H1 (cell line): ENCODE measurements at regions not wholly inside any gene's neighbourhood (a gene's known extent, or its start where the extent isn't known, plus 50 kb on each side); places are given as distances from the start of the nearest gene placed in this dataset.

ENCODE experiments used
- CTCF ChIA-PET: fragments of 300-600 bp; sonication (Branson Sonifier 250); formaldehyde crosslinking; loops from one replicate; lab custom pipeline; 2021; ENCODE audit not compliant: partially characterized antibody; lab: Charles Lee
- POLR2A ChIA-PET: fragments of 300-600 bp; sonication (Branson Sonifier 250); formaldehyde crosslinking; loops from one replicate; lab custom pipeline; 2021; ENCODE audit warnings: inconsistent platforms; ENCODE audit not compliant: partially characterized antibody; lab: Charles Lee
- DNase-seq, 2 experiments: peaks; one replicate each; pipeline versions ENCODE4 v3.0.0 to v3.0.0-alpha.2; 2010 to 2022; ENCODE audit warnings: low spot score in 2 of 2, low read depth in 1 of 2, mixed read lengths in 1 of 2
- FAIRE-seq: peaks from 2 replicates; lab custom pipeline; 2011; peaks lifted over from hg19 to GRCh38; lab: Jason Lieb, UNC
- H2AFZ ChIP-seq: 2 replicates; pipeline ENCODE4 v1.8.1; 2012; ENCODE audit warnings: low read length, inconsistent platforms
- H2AK5ac ChIP-seq: 2 replicates; pipeline ENCODE4 v1.6.1; 2013; ENCODE audit warnings: low read depth, low read length
- H2BK120ac ChIP-seq: replicated peaks from 2 replicates; pipeline ENCODE3; 2013; ENCODE audit warnings: low read depth, low read length, inconsistent platforms
- H2BK12ac ChIP-seq: 2 replicates; pipeline ENCODE4 v1.6.1; 2013; ENCODE audit warnings: low read depth, low read length
- H2BK15ac ChIP-seq: 2 replicates; pipeline ENCODE4 v1.6.1; 2013; ENCODE audit warnings: low read length
- H2BK20ac ChIP-seq: 2 replicates; pipeline ENCODE4 v1.6.1; 2013; ENCODE audit warnings: low read length
- H2BK5ac ChIP-seq: 2 replicates; pipeline ENCODE4 v1.6.1; 2013; ENCODE audit warnings: low read depth, low read length
- H3K14ac ChIP-seq: 2 replicates; pipeline ENCODE4 v1.6.1; 2013; ENCODE audit warnings: inconsistent platforms; ENCODE audit not compliant: insufficient read length
- H3K18ac ChIP-seq: 2 replicates; pipeline ENCODE4 v1.6.1; 2013; ENCODE audit warnings: low read length; ENCODE audit errors: extremely low read depth
- H3K23ac ChIP-seq: 2 replicates; pipeline ENCODE4 v1.6.1; 2013; ENCODE audit warnings: inconsistent platforms; ENCODE audit not compliant: insufficient read length
- H3K23me2 ChIP-seq: 2 replicates; pipeline ENCODE4 v1.6.1; 2013; ENCODE audit warnings: low read depth, low read length
- H3K27ac ChIP-seq: 2 replicates; pipeline ENCODE4 v1.6.1; 2011; ENCODE audit warnings: low read depth, low read length, inconsistent platforms
- H3K27me3 ChIP-seq, 4 experiments: replicated peaks in 1 of 4; 1 replicate in 1 of 4; 2 replicates in 3 of 4; pipeline versions ENCODE4 v1.6.1 to v1.8.1; 2011 to 2013; ENCODE audit warnings: low read length in 3 of 4, mild to moderate bottlenecking in 3 of 4, inconsistent platforms in 2 of 4, mixed read lengths in 2 of 4, moderate library complexity in 1 of 4; ENCODE audit not compliant: control insufficient read depth in 3 of 4, insufficient read depth in 3 of 4; ENCODE audit errors: extremely low read depth in 1 of 4
- H3K36me3 ChIP-seq, 4 experiments: 2 replicates each; pipeline versions ENCODE4 v1.6.1 to v1.8.1; 2011 to 2013; ENCODE audit warnings: mild to moderate bottlenecking in 4 of 4, low read length in 3 of 4, moderate library complexity in 2 of 4, control low read depth in 1 of 4, inconsistent platforms in 1 of 4; ENCODE audit not compliant: insufficient read depth in 4 of 4, control insufficient read depth in 2 of 4
- H3K4ac ChIP-seq: replicated peaks from 2 replicates; pipeline ENCODE3; 2013; ENCODE audit warnings: low read length, low read depth, mixed read lengths, inconsistent platforms; ENCODE audit not compliant: insufficient read length
- H3K4me1 ChIP-seq, 4 experiments: replicated peaks in 1 of 4; 1 replicate in 1 of 4; 2 replicates in 3 of 4; pipeline versions ENCODE4 v1.6.1 to v1.8.1; 2011 to 2013; ENCODE audit warnings: low read length in 3 of 4, inconsistent platforms in 2 of 4, mixed read lengths in 1 of 4; ENCODE audit not compliant: insufficient read depth in 4 of 4, control insufficient read depth in 3 of 4
- H3K4me2 ChIP-seq, 2 experiments: 2 replicates each; pipeline versions ENCODE4 v1.6.1 to v1.8.1; 2011 to 2013; ENCODE audit warnings: low read depth in 2 of 2, low read length in 2 of 2, control low read depth in 1 of 2, inconsistent platforms in 1 of 2, mild to moderate bottlenecking in 1 of 2; ENCODE audit not compliant: insufficient read depth in 1 of 2
- H3K4me3 ChIP-seq, 4 experiments: fragments of 200-600, 300-600 bp in 1 of 4; sonication (generic), shearing (Covaris generic), sonication (Bioruptor Twin) in 1 of 4; 2 replicates each; pipeline versions ENCODE4 v1.5.1 to v1.8.1; 2011 to 2016; ENCODE audit warnings: low read length in 4 of 4, low read depth in 3 of 4, control low read depth in 2 of 4, inconsistent platforms in 2 of 4, mild to moderate bottlenecking in 2 of 4, mixed read lengths in 1 of 4, moderate library complexity in 1 of 4; ENCODE audit not compliant: insufficient read depth in 2 of 4; ENCODE audit errors: extremely low read depth in 1 of 4
- H3K56ac ChIP-seq: replicated peaks from 2 replicates; pipeline ENCODE3; 2013; ENCODE audit warnings: low read depth, mild to moderate bottlenecking, mixed read lengths, low read length, inconsistent platforms; ENCODE audit not compliant: insufficient read length
- H3K79me1 ChIP-seq: 2 replicates; pipeline ENCODE4 v1.6.1; 2013; ENCODE audit warnings: low read depth, low read length, control low read depth
- H3K79me2 ChIP-seq, 2 experiments: 2 replicates each; pipeline versions ENCODE4 v1.6.1 to v1.8.1; 2012 to 2013; ENCODE audit warnings: low read length in 2 of 2, mild to moderate bottlenecking in 2 of 2, inconsistent platforms in 1 of 2; ENCODE audit not compliant: insufficient read depth in 2 of 2, control insufficient read depth in 1 of 2
- H3K9ac ChIP-seq, 4 experiments: replicated peaks in 1 of 4; 1 replicate in 1 of 4; 2 replicates in 3 of 4; pipeline versions ENCODE4 v1.6.1 to v1.8.1; 2011 to 2013; ENCODE audit warnings: low read depth in 3 of 4, low read length in 3 of 4, control low read depth in 2 of 4, mild to moderate bottlenecking in 2 of 4, moderate library complexity in 2 of 4, inconsistent platforms in 1 of 4; ENCODE audit errors: extremely low read depth in 1 of 4
- H3K9me3 ChIP-seq, 2 experiments: 2 replicates each; pipeline versions ENCODE4 v1.6.1 to v1.8.1; 2012 to 2013; ENCODE audit warnings: mild to moderate bottlenecking in 2 of 2, moderate library complexity in 2 of 2, control low read depth in 1 of 2, inconsistent platforms in 1 of 2, low read depth in 1 of 2, low read length in 1 of 2, mixed read lengths in 1 of 2; ENCODE audit not compliant: insufficient read depth in 2 of 2
- H4K20me1 ChIP-seq, 2 experiments: replicated peaks in 1 of 2; 2 replicates each; pipeline versions ENCODE3 to v1.8.1; 2011 to 2013; ENCODE audit warnings: inconsistent platforms in 2 of 2, low read length in 2 of 2, mild to moderate bottlenecking in 1 of 2; ENCODE audit not compliant: insufficient read depth in 2 of 2, control insufficient read depth in 1 of 2
- H4K5ac ChIP-seq: 2 replicates; pipeline ENCODE4 v1.6.1; 2013; ENCODE audit warnings: low read length, low read depth, mixed read lengths, inconsistent platforms; ENCODE audit not compliant: insufficient read length
- H4K8ac ChIP-seq: 2 replicates; pipeline ENCODE4 v1.8.0; 2013; ENCODE audit warnings: mild to moderate bottlenecking, moderate library complexity, low read length, inconsistent platforms; ENCODE audit not compliant: insufficient read depth; ENCODE audit errors: extremely low read depth
- H4K91ac ChIP-seq: replicated peaks from 2 replicates; pipeline ENCODE3; 2013; ENCODE audit warnings: low read length, mixed read lengths, inconsistent platforms; ENCODE audit not compliant: insufficient read length
- BRCA1 ChIP-seq: IDR thresholded peaks from 2 replicates; pipeline ENCODE4 v1.6.1; 2012; ENCODE audit warnings: low read depth, low read length, improper control_type of control experiment
- CBX8 ChIP-seq: fragments of 300-800, 300-1000 bp; sonication (generic); IDR thresholded peaks from 2 replicates; pipeline ENCODE4 v1.7.1; 2016; ENCODE audit warnings: low read depth, low read length, borderline replicate concordance
- CREB1 ChIP-seq: IDR thresholded peaks from 2 replicates; pipeline ENCODE4 v1.6.1; 2012; ENCODE audit warnings: inconsistent platforms
- FOSL1 ChIP-seq: IDR thresholded peaks from 2 replicates; pipeline ENCODE4 v1.6.1; 2011; ENCODE audit warnings: mild to moderate bottlenecking, low read depth, low read length, moderate library complexity; ENCODE audit not compliant: insufficient read depth
- KDM1A ChIP-seq: fragments of 200-600, 300-600 bp; sonication (generic); IDR thresholded peaks from 2 replicates; pipeline ENCODE4 v1.7.1; 2016; ENCODE audit warnings: mild to moderate bottlenecking, low read length, borderline replicate concordance
- KDM5A ChIP-seq: fragments of 200-600 bp; IDR thresholded peaks from 2 replicates; pipeline ENCODE4 v1.7.1; 2012; ENCODE audit warnings: mild to moderate bottlenecking, low read length, inconsistent platforms, mixed read lengths
- RFX5 ChIP-seq: IDR thresholded peaks from 2 replicates; pipeline ENCODE4 v1.6.1; 2011; ENCODE audit warnings: low read depth, low read length, improper control_type of control experiment, borderline replicate concordance
- SIX5 ChIP-seq: IDR thresholded peaks from 2 replicates; pipeline ENCODE4 v1.6.1; 2011; ENCODE audit warnings: mild to moderate bottlenecking, low read depth, low read length
- SP1 ChIP-seq: IDR thresholded peaks from 2 replicates; pipeline ENCODE4 v1.6.1; 2011; ENCODE audit warnings: low read depth, low read length
- SUZ12 ChIP-seq: fragments of 200-600 bp; sonication (generic); IDR thresholded peaks from 2 replicates; pipeline ENCODE4 v1.6.1; 2012; ENCODE audit warnings: mild to moderate bottlenecking, inconsistent platforms, low read length, moderate library complexity, mixed read lengths
- TBP ChIP-seq: IDR thresholded peaks from 2 replicates; pipeline ENCODE4 v1.6.1; 2011; ENCODE audit warnings: low read depth, low read length, improper control_type of control experiment
- WGBS, 2 experiments: shearing (Covaris generic) in 1 of 2; methylation state at CpG; one replicate each; pipeline versions ENCODE4 v1.1.6 to v1.1.7; 2013 to 2015; ENCODE audit warnings: low lambda C conversion rate in 2 of 2, mixed read lengths in 2 of 2, inconsistent platforms in 1 of 2, low coverage in 1 of 2, missing lambda C conversion rate in 1 of 2; ENCODE audit not compliant: insufficient replicate concordance in 2 of 2, insufficient coverage in 1 of 2, insufficient read length in 1 of 2; ENCODE audit errors: extremely low coverage in 1 of 2, missing lambda C conversion rate in 1 of 2; 5-methylcytosine and 5-hydroxymethylcytosine counted together
- TF ChIP-seq, protein P1 (sequence below): IDR thresholded peaks from 2 replicates; pipeline ENCODE4 v1.6.1; 2012; ENCODE audit warnings: inconsistent platforms

DNA sequence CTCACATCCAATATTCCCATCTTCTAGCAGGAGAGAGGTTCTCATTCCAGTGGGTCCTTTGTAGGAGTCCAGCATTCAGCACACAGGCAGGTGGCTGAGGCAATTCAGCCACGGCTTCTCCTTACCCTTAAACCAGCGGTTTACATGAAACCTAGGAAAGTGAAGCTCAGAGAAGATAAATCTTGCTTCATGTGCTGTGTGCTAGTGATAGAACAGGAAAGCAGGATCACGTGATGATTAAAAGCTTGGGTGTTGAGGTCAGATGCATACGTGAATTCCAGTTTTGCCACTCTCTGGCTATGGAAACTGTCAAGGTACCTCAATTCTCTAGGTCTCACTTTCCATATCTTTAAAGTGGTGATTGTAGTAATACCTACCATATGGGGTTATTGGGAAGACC, 331.6 kb downstream of the INSC start:
- Histone ChIP-seq H3K4me1 (peaks cover 0 to 3% (median 0%) of the 10 kb centered on the region in 4 experiments; a peak in 3 of 7 replicates), H2BK20ac (no peak overlapping the region), H2BK120ac (no peak overlapping the region), H2BK5ac (no peak overlapping the region), H3K4me3 (no peak overlapping the region), H3K14ac (no peak overlapping the region), H3K79me2 (no peaks in the 10 kb centered on the region), H3K27ac (no peak overlapping the region), H4K5ac (no peak overlapping the region), H4K91ac (no peak overlapping the region), H3K56ac (no peak overlapping the region), H3K4ac (no peak overlapping the region), H3K79me1 (no peaks in the 10 kb centered on the region; the same call in 1 of the 2 replicates), H4K8ac (no peak overlapping the region), H3K36me3 (no peaks in the 10 kb centered on the region), H3K18ac (no peak overlapping the region), H3K23ac (no peak overlapping the region), H2BK15ac (no peak overlapping the region; the same call in 1 of the 2 replicates), H2AK5ac (no peak overlapping the region), H3K9me3 (no peaks in the 10 kb centered on the region), H3K27me3 (no peaks in the 10 kb centered on the region), H3K23me2 (no peaks in the 10 kb centered on the region), H3K4me2 (no peak overlapping the region), H4K20me1 (no peaks in the 10 kb centered on the region), H2AFZ (no peak overlapping the region), H3K9ac (no peak overlapping the region), H2BK12ac (no peak overlapping the region)
- 89% methylated on average over 4 of the region's 4 CpGs; no CpG with 5 or more reads in 1 of the 2 experiments for WGBS, 2 experiments
- FAIRE-seq (no peak), DNase-seq (no peak)
- ChIA-PET CTCF (no interaction called here), POLR2A (no interaction called here)
- TF ChIP-seq RFX5 = no peak
- no peak for TF ChIP-seq TBP
- TF ChIP-seq SIX5 = no peak
- no peak for TF ChIP-seq CBX8
- TF ChIP-seq, protein P1, sequence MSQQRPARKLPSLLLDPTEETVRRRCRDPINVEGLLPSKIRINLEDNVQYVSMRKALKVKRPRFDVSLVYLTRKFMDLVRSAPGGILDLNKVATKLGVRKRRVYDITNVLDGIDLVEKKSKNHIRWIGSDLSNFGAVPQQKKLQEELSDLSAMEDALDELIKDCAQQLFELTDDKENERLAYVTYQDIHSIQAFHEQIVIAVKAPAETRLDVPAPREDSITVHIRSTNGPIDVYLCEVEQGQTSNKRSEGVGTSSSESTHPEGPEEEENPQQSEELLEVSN = no peak
- no peak for TF ChIP-seq FOSL1
- TF ChIP-seq BRCA1 = no peak
- TF ChIP-seq SP1 = no peak
- no peak for TF ChIP-seq CREB1
- TF ChIP-seq KDM1A = no peak
- no peak for TF ChIP-seq SUZ12
- TF ChIP-seq KDM5A = no peak
